Trophoblast cell (in vitro differentiated cells and primary cell): ENCODE measurements at regions not wholly inside any gene's neighbourhood (a gene's known extent, or its start where the extent isn't known, plus 50 kb on each side); places are given as distances from the start of the nearest gene placed in this dataset.

ENCODE experiments used
- DNase-seq, 2 donors: peaks; one replicate each; pipeline ENCODE4 v3.0.0-alpha.2; 2016
- H2AFZ ChIP-seq: 2 replicates; pipeline ENCODE4 v1.6.1; 2013; ENCODE audit warnings: low read length, moderate library complexity, mild to moderate bottlenecking; ENCODE audit not compliant: insufficient read depth, poor library complexity
- H2AK5ac ChIP-seq: 2 replicates; pipeline ENCODE4 v1.6.1; 2013; ENCODE audit warnings: mild to moderate bottlenecking, low read length
- H2BK120ac ChIP-seq: 2 replicates; pipeline ENCODE4 v1.6.1; 2013; ENCODE audit warnings: low read length, mild to moderate bottlenecking, moderate library complexity; ENCODE audit not compliant: insufficient read depth, poor library complexity
- H2BK12ac ChIP-seq: 2 replicates; pipeline ENCODE4 v1.6.1; 2013; ENCODE audit warnings: mild to moderate bottlenecking, low read length, moderate library complexity
- H2BK5ac ChIP-seq: 2 replicates; pipeline ENCODE4 v1.6.1; 2013; ENCODE audit warnings: low read length, low read depth, moderate library complexity, mild to moderate bottlenecking; ENCODE audit not compliant: poor library complexity
- H3K14ac ChIP-seq: 2 replicates; pipeline ENCODE4 v1.6.1; 2013; ENCODE audit warnings: mild to moderate bottlenecking, low read length
- H3K18ac ChIP-seq: 2 replicates; pipeline ENCODE4 v1.6.1; 2013; ENCODE audit warnings: mild to moderate bottlenecking, low read length
- H3K23ac ChIP-seq: 2 replicates; pipeline ENCODE4 v1.6.1; 2013; ENCODE audit warnings: low read length
- H3K27ac ChIP-seq: 2 replicates; pipeline ENCODE4 v1.5.1; 2013; ENCODE audit warnings: low read depth, mild to moderate bottlenecking, inconsistent platforms, low read length, moderate library complexity
- H3K27me3 ChIP-seq: 2 replicates; pipeline ENCODE4 v1.6.1; 2013; ENCODE audit warnings: inconsistent platforms, mild to moderate bottlenecking, low read length, moderate library complexity; ENCODE audit not compliant: insufficient read depth
- H3K36me3 ChIP-seq, 2 experiments: 1 replicate in 1 of 2; 2 replicates in 1 of 2; pipeline ENCODE4 v1.6.1; 2013; ENCODE audit warnings: low read length in 2 of 2, mild to moderate bottlenecking in 2 of 2, moderate library complexity in 1 of 2; ENCODE audit not compliant: insufficient read depth in 2 of 2, control insufficient read depth in 1 of 2
- H3K4ac ChIP-seq: 2 replicates; pipeline ENCODE4 v1.6.1; 2013; ENCODE audit warnings: low read depth, mild to moderate bottlenecking, low read length, moderate library complexity
- H3K4me1 ChIP-seq, 2 experiments: 1 replicate in 1 of 2; 2 replicates in 1 of 2; pipeline ENCODE4 v1.6.1; 2013; ENCODE audit warnings: low read length in 2 of 2, mild to moderate bottlenecking in 2 of 2, moderate library complexity in 1 of 2; ENCODE audit not compliant: insufficient read depth in 2 of 2, control insufficient read depth in 1 of 2
- H3K4me2 ChIP-seq: 2 replicates; pipeline ENCODE4 v1.6.1; 2013; ENCODE audit warnings: inconsistent platforms, mild to moderate bottlenecking, low read length, moderate library complexity
- H3K4me3 ChIP-seq: 2 replicates; pipeline ENCODE4 v1.5.1; 2013; ENCODE audit warnings: mild to moderate bottlenecking, low read depth, low read length, inconsistent platforms
- H3K79me1 ChIP-seq: one replicate; pipeline ENCODE4 v1.6.1; 2013; ENCODE audit warnings: low read length
- H3K79me2 ChIP-seq: 2 replicates; pipeline ENCODE4 v1.6.1; 2013; ENCODE audit warnings: low read length, mild to moderate bottlenecking; ENCODE audit not compliant: control insufficient read depth, insufficient read depth, poor library complexity
- H3K9ac ChIP-seq: 2 replicates; pipeline ENCODE4 v1.6.1; 2013; ENCODE audit warnings: mild to moderate bottlenecking, low read length
- H3K9me3 ChIP-seq: 2 replicates; pipeline ENCODE4 v1.6.1; 2013; ENCODE audit warnings: low read depth, mild to moderate bottlenecking, control low read depth, inconsistent platforms, low read length; ENCODE audit not compliant: insufficient read depth
- H4K12ac ChIP-seq: 2 replicates; pipeline ENCODE4 v1.6.1; 2013; ENCODE audit warnings: low read depth, mild to moderate bottlenecking, low read length, moderate library complexity
- H4K8ac ChIP-seq: 2 replicates; pipeline ENCODE4 v1.6.1; 2013; ENCODE audit warnings: low read depth, mild to moderate bottlenecking, low read length, moderate library complexity
- H4K91ac ChIP-seq: one replicate; pipeline ENCODE4 v1.6.1; 2013; ENCODE audit warnings: low read depth, mild to moderate bottlenecking, low read length, moderate library complexity
- WGBS: extraction: QIAGEN DNeasy Blood & Tissue Kit; methylation state at CpG from one replicate; pipeline ENCODE4 v1.1.7; 2013; ENCODE audit warnings: missing lambda C conversion rate; ENCODE audit not compliant: insufficient read length, insufficient coverage; ENCODE audit errors: extremely low coverage; 5-methylcytosine and 5-hydroxymethylcytosine counted together

DNA sequence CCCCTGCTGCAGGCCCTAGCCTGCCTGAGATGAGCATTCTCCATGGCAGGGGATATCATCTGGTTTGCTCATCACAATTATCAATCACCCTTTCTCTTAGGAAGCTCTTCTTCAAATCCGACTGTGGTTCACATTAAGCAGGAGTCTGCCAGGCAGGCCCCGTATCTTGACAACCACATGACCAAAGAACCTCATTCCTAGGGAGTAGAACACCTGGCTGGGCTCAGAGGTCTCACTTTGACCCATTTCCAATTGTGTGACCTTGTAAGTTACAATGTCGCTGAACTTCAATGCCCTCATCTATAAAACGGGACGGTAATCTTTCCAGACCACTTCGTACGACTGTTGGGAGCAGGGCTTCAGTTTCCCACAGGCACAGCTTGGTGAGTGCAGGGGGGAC lies 156.4 kb upstream of the PCBD1 start:
- Histone ChIP-seq H3K27ac (no peak overlapping the region), H3K27me3 (no peaks in the 10 kb centered on the region), H3K9ac (no peak overlapping the region), H2AFZ (no peak overlapping the region), H4K12ac (no peak overlapping the region), H2BK12ac (no peak overlapping the region), H3K79me2 (no peaks in the 10 kb centered on the region), H3K14ac (no peak overlapping the region), H2BK5ac (no peak overlapping the region), H4K8ac (no peak overlapping the region), H3K18ac (no peak overlapping the region), H3K4me1 (no peaks in the 10 kb centered on the region), H2AK5ac (no peak overlapping the region), H3K4me2 (no peak overlapping the region), H3K36me3 (no peaks in the 10 kb centered on the region), H4K91ac (no peak overlapping the region), H3K9me3 (no peaks in the 10 kb centered on the region), H2BK120ac (no peak overlapping the region), H3K23ac (no peak overlapping the region), H3K79me1 (no peaks in the 10 kb centered on the region), H3K4me3 (no peak overlapping the region), H3K4ac (no peak overlapping the region)
- no CpG with 5 or more reads among the region's 7 CpGs for WGBS
- DNase-seq: no peak

DNA sequence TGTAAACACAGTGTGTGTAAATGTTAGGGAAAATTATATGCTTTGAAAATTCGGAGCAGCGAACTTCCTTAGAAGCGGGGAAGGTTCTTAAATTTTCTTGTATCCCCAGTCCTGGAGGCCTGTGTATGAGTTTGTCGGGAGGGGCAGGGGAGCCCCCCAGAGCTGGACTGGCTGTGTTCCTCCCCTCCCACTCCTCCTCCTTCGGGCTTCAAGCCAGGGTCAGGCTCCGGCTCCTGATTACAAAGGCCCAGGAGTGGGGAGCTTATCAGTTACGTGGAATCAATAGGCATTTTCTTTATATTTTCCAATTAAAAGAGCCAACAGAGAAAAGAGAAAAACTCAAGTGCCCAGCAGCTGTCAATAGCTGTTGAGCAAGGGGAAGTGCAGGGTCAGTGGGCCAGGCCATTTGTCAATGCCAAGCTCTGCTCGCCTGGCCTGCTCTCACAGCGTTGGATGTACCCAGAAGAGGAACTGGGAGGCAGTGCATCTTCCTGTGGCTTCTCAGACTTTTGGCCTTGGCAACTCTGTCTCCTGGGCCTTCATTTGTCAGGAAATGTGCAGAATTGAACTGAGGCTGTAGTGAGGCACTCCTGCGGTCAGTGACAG lies 156.9 kb upstream of the PCBD1 start:
- no peak overlapping the region for H3K4ac ChIP-seq
- no CpG with 5 or more reads among the region's 10 CpGs for WGBS
- H2AFZ ChIP-seq: no peak overlapping the region
- no peak overlapping the region for H4K8ac ChIP-seq
- no peaks in the 10 kb centered on the region for H3K27me3 ChIP-seq
- no peaks in the 10 kb centered on the region for H3K4me1 ChIP-seq
- H3K9ac ChIP-seq: no peak overlapping the region
- no peaks in the 10 kb centered on the region for H3K79me2 ChIP-seq
- no peak overlapping the region for H2AK5ac ChIP-seq
- H2BK12ac ChIP-seq: no peak overlapping the region
- no peak overlapping the region for H4K91ac ChIP-seq
- no peak overlapping the region for H3K23ac ChIP-seq
- DNase-seq: no peak
- H3K9me3 ChIP-seq: no peaks in the 10 kb centered on the region
- H2BK5ac ChIP-seq: no peak overlapping the region
- no peak overlapping the region for H2BK120ac ChIP-seq
- no peak overlapping the region for H3K27ac ChIP-seq
- no peak overlapping the region for H3K4me2 ChIP-seq
- H3K36me3 ChIP-seq: no peaks in the 10 kb centered on the region
- no peaks in the 10 kb centered on the region for H3K79me1 ChIP-seq
- H3K4me3 ChIP-seq: no peak overlapping the region
- H3K14ac ChIP-seq: no peak overlapping the region
- H3K18ac ChIP-seq: no peak overlapping the region
- no peak overlapping the region for H4K12ac ChIP-seq

DNA sequence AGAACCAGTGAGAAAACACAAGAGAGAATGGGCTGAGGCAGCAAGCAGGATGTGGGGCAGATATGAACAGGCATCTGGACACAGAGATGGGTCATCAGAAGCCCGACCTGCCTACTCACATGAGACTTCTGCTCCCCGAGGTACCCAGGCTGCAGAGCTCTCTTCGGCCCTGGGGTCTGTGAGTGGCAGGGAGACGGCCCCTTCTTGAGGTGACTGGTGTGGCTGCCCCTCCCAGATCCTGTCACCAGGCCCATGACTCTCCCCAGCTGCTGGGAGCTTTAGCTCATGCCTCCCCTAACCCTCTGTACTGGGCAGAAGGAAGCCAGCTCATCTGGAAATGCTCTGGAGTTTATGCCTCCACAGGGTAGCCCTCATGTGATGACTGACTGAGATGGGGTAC lies 157.6 kb upstream of the PCBD1 start:
- no peak overlapping the region for H4K91ac ChIP-seq
- no peaks in the 10 kb centered on the region for H3K79me2 ChIP-seq
- H3K14ac ChIP-seq: no peak overlapping the region
- H3K23ac ChIP-seq: no peak overlapping the region
- H3K36me3 ChIP-seq: no peaks in the 10 kb centered on the region
- H2BK120ac ChIP-seq: no peak overlapping the region
- no peaks in the 10 kb centered on the region for H3K4me1 ChIP-seq
- H3K4me3 ChIP-seq: no peak overlapping the region
- H3K4ac ChIP-seq: no peak overlapping the region
- H3K9me3 ChIP-seq: no peaks in the 10 kb centered on the region
- WGBS: no CpG with 5 or more reads among the region's 4 CpGs
- no peak overlapping the region for H2AFZ ChIP-seq
- no peak overlapping the region for H3K4me2 ChIP-seq
- no peak overlapping the region for H2AK5ac ChIP-seq
- H4K8ac ChIP-seq: no peak overlapping the region
- no peak overlapping the region for H3K27ac ChIP-seq
- H3K9ac ChIP-seq: no peak overlapping the region
- H3K27me3 ChIP-seq: no peaks in the 10 kb centered on the region
- H2BK12ac ChIP-seq: no peak overlapping the region
- no peak overlapping the region for H4K12ac ChIP-seq
- no peak for DNase-seq
- H3K18ac ChIP-seq: no peak overlapping the region
- no peaks in the 10 kb centered on the region for H3K79me1 ChIP-seq
- no peak overlapping the region for H2BK5ac ChIP-seq

DNA sequence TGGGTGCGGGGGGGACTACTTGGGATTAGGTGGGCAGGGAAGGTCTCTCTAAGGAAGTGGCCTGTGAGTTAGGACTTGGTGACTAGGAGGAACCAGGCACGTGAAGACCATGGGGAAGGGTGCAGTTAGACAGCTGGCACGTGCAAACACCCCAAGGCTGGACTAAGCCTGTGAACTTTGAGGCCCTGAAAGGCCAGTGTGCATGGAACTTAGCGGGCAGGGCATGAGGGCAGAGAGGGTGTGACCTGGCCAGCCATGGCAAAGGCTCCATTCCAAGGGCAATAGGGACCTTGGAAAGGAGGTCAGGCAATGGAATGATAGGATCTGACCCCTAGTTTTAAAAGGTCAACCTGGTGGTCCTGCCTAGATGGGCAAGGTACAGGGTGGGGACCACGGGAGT lies 158.4 kb upstream of the PCBD1 start:
- Histone ChIP-seq H2BK120ac (no peak overlapping the region), H2BK12ac (no peak overlapping the region), H3K4me3 (no peak overlapping the region), H2AFZ (no peak overlapping the region), H4K12ac (no peak overlapping the region), H3K27me3 (no peaks in the 10 kb centered on the region), H3K79me2 (no peaks in the 10 kb centered on the region), H3K4me1 (no peaks in the 10 kb centered on the region), H4K8ac (no peak overlapping the region), H3K23ac (no peak overlapping the region), H3K18ac (no peak overlapping the region), H3K4me2 (no peak overlapping the region), H3K4ac (no peak overlapping the region), H3K27ac (no peak overlapping the region), H3K9ac (no peak overlapping the region), H2AK5ac (no peak overlapping the region), H3K36me3 (no peaks in the 10 kb centered on the region), H3K9me3 (no peaks in the 10 kb centered on the region), H3K79me1 (no peaks in the 10 kb centered on the region), H2BK5ac (no peak overlapping the region), H4K91ac (no peak overlapping the region), H3K14ac (no peak overlapping the region)
- no peak for DNase-seq
- WGBS: no CpG with 5 or more reads among the region's 5 CpGs
